ENCODE measurements at regions not wholly inside any gene's neighbourhood (a gene's known extent, or its start where the extent isn't known, plus 50 kb on each side); places are given as distances from the start of the nearest gene placed in this dataset.
"Not testable (repeated sequence)": the region's sequence is repeated elsewhere in the genome, so short reads cannot be mapped to it uniquely, and the experiment has no call there.

DNA sequence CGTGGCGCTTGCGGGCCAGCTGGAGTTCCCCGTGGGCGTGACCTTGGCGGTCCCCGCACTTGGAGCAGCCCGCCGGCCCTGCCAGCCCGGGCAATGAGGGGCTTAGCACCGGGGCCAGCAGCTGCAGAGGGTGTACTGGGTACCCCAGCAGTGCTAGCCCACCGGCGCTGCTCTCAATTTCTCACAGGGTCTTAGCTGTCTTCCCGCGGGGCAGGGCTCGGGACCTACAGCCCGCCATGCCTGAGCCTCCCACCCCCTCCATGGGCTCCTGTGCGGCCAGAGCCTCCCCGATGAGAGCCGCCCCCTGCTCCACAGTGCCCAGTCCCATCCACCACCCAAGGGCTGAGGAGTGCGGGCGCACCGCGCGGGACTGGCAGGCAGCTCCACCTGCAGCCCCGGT, 94.0 kb upstream of the NIPBL start:
- not testable (repeated sequence) for DNase-seq (ENCODE audit: low read depth in 2 of 2)

- DNase-seq (ENCODE audit: low read depth in 2 of 2): no peak
Measured at GRCh38 chr5:36786448-36787012, 90.0 kb upstream of the NIPBL start.

GRCh38 chr5:36787365-36788093, 89.0 kb upstream of the NIPBL start:
- DNase-seq (ENCODE audit: low read depth in 2 of 2): no peak

DNA sequence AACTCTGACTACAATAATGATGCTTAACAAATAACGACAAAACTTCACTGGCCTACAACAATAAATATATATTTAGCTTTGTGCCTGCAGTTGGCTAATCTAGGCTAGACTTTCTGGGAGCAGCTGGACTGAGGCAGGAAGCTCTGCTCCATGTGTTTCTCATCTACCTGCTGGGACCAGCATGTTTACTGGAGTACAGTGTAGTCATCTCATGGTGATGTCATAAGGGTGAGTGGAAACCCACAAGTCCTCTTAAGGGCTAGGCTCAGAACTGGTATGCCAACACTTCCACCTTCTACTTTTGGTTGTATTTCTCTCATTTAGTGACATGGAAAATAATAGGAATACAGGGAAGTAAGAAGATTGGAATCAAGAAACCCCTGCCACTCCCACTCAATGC, 85.7 kb upstream of the NIPBL start:
- DNase-seq (ENCODE audit: low read depth in 2 of 2): no peak

GRCh38 chr5:36792560-36793180, 83.9 kb upstream of the NIPBL start:
- DNase-seq (ENCODE audit: low read depth in 2 of 2): no peak

GRCh38 chr5:36795366-36795765, 81.2 kb upstream of the NIPBL start:
- no peak for DNase-seq (ENCODE audit: low read depth in 2 of 2)

GRCh38 chr5:36796155-36796554, 80.4 kb upstream of the NIPBL start:
- no peak for DNase-seq (ENCODE audit: low read depth in 2 of 2)

DNA sequence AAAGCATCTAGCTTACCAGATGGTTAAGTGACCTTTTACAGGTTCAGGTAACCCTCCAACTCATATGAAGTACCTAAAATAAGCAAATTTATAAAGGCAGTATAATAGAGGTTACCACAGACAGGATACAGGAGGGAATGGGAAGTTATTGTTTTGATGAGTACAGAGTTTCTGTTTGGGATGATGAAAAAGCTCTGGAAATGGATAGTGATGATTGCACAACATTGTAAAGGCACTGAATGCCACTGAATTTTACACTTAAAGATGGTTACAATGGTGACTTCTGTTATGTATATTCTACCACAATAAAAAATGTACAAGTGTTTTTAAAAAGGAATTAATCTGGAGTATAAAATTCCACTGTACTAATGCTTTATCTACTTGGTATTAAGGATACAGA, 75.0 kb upstream of the NIPBL start:
- DNase-seq (ENCODE audit: low read depth in 2 of 2): no peak

DNA sequence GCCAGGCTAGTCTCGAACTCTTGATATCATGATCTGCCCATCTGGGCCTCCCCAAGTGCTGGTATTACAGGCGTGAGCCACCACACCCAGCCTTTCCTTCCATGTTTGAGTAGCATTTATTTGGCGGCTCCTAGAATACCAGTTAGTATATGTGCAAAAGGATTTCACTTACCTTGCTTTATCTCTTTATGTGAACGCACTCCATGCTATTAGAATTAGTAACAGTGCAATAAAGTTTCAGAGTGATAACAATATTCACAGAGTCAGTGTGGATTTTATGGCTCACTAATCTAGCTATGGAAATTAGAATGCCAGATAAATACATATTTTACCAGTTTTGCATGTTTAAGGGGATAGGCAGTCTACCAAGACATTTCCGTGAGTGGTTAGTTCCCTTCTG, 74.4 kb upstream of the NIPBL start:
- DNase-seq (ENCODE audit: low read depth in 2 of 2): no peak

GRCh38 chr5:36813249-36813648, 63.3 kb upstream of the NIPBL start:
- not testable (repeated sequence) for DNase-seq (ENCODE audit: low read depth in 2 of 2)

DNA sequence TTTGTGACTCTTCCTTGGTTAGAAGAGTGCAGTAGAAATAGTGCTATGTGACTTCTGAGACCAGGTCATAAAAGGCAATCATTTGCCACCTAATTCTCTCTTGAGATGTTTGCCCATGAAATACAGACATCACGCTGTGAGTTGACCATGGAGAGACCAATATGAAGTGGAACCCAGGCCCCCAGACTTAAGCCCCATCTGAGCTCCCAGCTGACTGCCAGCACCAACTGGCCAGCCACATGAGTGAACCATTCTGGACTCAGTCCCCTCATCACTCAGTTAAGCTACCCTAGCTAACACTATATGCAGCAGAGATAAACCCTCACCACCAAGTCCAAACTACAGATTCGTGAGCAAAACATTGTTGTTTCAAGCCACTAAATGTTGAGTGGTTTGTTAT, 60.7 kb upstream of the NIPBL start:
- no peak for DNase-seq (ENCODE audit: low read depth in 2 of 2)

GRCh38 chr5:36820900-36821299, 55.7 kb upstream of the NIPBL start:
- no peak for DNase-seq (ENCODE audit: low read depth in 2 of 2)

DNA sequence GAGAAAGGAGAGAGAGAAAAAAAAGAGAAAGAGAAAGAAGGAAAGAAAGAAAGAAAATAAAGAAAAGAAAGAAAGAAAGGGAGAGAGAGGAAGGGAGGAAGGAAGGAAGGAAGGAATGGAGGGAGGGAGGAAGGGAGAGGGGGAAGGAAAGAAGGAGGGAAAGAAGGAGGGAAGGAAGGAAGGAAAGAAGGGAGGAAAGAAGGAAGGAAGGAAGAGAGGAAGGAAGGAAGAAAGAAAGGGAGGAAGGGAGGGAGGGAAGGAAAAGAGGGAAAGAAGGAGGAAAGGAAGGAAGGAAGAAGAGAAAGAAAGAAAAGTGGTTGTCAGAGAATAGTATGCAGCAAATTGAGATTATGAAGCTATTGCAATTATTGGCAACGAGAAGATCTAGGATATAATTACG, 49.9 kb upstream of the NIPBL start:
- no peak for DNase-seq (ENCODE audit: low read depth in 2 of 2)

All from stimulated activated CD4-positive, alpha-beta T cell treated with anti-CD3 and anti-CD28 coated beads, Interleukin-4, amount 100 ng/mL, for 48 hours (primary cell).